ENCODE measurements at regions not wholly inside any gene's neighbourhood (a gene's known extent, or its start where the extent isn't known, plus 50 kb on each side); places are given as distances from the start of the nearest gene placed in this dataset.

DNA sequence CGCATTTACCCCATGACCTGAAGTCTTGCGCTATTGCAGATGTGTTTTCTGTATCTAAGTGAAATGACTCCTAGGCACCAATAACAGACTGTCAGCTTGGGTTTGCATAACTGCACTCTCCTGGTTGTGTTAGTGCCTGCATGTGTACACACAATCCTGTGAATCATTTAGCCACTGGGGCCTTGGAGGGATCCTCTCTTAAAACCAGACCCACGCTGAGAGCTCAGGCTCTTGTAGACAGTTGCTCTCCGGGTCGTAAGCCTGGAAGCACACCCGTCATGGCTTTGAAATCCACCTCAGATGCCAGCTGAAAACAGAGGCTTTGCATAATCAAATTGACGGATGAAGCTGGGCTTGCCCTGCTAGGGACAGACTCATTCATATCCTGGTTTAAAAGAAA lies 79.2 kb upstream of the RBM19 start:
- DNase-seq (ENCODE audit: low read depth in 1 of 2, low spot score in 1 of 2), result no peak
- TF ChIP-seq, protein P1, sequence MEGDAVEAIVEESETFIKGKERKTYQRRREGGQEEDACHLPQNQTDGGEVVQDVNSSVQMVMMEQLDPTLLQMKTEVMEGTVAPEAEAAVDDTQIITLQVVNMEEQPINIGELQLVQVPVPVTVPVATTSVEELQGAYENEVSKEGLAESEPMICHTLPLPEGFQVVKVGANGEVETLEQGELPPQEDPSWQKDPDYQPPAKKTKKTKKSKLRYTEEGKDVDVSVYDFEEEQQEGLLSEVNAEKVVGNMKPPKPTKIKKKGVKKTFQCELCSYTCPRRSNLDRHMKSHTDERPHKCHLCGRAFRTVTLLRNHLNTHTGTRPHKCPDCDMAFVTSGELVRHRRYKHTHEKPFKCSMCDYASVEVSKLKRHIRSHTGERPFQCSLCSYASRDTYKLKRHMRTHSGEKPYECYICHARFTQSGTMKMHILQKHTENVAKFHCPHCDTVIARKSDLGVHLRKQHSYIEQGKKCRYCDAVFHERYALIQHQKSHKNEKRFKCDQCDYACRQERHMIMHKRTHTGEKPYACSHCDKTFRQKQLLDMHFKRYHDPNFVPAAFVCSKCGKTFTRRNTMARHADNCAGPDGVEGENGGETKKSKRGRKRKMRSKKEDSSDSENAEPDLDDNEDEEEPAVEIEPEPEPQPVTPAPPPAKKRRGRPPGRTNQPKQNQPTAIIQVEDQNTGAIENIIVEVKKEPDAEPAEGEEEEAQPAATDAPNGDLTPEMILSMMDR (IDR thresholded peaks at IDR 0.05; ENCODE audit: low read depth, low read length), result no peak

DNA sequence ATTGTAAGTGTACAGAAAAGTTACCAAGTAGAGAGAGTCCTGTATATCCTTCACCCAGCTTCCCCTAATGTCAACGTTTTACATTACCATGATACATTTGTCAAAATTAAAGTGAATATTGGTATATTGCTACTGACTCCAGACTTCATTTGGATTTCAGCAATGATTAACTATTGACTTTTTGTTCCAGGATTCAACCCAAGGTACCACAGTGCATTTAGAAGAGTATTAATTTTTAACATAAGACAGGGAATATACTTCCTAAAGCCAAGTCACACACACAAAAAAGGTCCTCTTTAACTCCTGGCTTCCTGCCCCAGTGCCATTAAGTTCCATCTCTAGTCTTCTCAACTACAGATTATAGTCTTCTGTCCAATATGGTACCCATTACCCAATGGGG lies 75.5 kb upstream of the RBM19 start:
- no peaks in the 10 kb centered on the region for H3K27me3 ChIP-seq
- no peaks in the 10 kb centered on the region for H3K4me1 ChIP-seq (ENCODE audit: low read depth)
- H3K4me3 ChIP-seq, result no peak overlapping the region
- no peak for DNase-seq (ENCODE audit: low read depth in 1 of 2, low spot score in 1 of 2)
- TF ChIP-seq, protein P1 (IDR thresholded peaks at IDR 0.05; ENCODE audit: low read depth, low read length), result no peak
- no peaks in the 10 kb centered on the region for H3K9me3 ChIP-seq (ENCODE audit: low read depth)
- H3K27ac ChIP-seq, result no peak overlapping the region
- no peaks in the 10 kb centered on the region for H3K36me3 ChIP-seq

More for the DNA sequence above, 79.2 kb upstream of the RBM19 start:
- Histone ChIP-seq H3K36me3 (no peaks in the 10 kb centered on the region), H3K4me1 (ENCODE audit: low read depth) (no peaks in the 10 kb centered on the region), H3K27ac (no peak overlapping the region), H3K9me3 (ENCODE audit: low read depth) (no peaks in the 10 kb centered on the region), H3K4me3 (no peak overlapping the region), H3K27me3 (no peaks in the 10 kb centered on the region)

DNA sequence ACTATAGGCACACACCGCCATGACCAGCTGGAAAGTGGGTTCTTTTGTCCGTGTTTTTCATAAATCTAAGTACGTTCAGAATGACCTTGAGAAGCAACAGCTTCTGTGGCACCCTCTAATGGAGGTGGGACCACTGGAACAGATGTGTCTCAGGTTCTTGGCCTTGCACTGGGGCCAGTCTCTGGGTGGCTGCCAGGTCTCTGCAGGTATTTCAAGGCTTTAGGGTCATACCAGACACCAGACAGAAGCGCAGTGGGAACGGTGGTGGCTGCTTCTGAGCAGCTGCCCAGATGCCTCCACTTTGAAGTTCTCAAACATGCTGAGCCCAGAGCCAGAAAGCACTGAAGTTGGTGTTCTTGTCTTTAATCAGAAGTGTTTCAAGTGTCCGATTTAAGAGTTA lies 75.0 kb upstream of the RBM19 start:
- TF ChIP-seq, protein P1 (IDR thresholded peaks at IDR 0.05; ENCODE audit: low read depth, low read length), result no peak
- H3K27me3 ChIP-seq, result no peaks in the 10 kb centered on the region
- H3K36me3 ChIP-seq, result no peaks in the 10 kb centered on the region
- H3K27ac ChIP-seq, result no peak overlapping the region
- no peak for DNase-seq (ENCODE audit: low read depth in 1 of 2, low spot score in 1 of 2)
- no peak overlapping the region for H3K4me3 ChIP-seq
- no peaks in the 10 kb centered on the region for H3K9me3 ChIP-seq (ENCODE audit: low read depth)
- no peaks in the 10 kb centered on the region for H3K4me1 ChIP-seq (ENCODE audit: low read depth)

DNA sequence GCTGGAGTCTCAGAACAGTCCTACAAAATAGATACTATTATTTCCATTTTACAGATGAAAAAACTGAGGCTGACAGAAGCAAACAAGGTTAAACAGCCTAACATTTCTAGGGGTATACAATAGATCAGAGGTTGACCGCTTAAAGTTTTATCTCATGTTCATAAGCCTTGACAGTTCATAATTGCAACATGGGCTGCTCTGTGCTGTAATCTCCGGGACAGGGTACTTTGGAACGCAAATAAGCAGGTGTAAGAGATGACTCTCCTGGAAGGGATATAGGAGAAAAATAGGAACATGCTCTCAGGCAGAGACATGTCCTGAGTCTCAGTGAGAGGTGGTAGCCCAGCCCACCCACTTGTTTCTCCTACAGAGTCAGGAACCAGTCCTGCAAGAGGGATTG lies 72.8 kb upstream of the RBM19 start:
- TF ChIP-seq, protein P1 (IDR thresholded peaks at IDR 0.05; ENCODE audit: low read depth, low read length), result no peak
- no peaks in the 10 kb centered on the region for H3K27me3 ChIP-seq
- H3K27ac ChIP-seq, result no peak overlapping the region

DNA sequence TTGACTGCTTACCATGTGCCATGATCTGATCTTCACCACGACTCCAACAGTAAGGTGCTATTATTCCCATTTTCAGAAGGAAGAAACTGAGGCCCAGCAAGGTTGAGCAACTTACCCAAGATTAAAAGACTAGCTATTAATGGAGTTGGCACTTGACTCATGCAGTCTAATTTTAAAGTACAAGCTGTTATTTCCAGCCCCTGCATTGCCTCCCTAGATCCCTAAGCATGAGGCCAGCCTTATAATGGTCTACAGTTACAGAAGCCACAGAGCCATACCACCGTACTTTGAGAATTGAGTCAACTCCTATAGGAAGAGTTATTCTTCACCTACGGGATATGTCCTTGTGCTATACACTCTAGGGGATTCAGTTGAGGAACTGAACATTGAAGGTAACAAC lies 66.7 kb upstream of the RBM19 start:
- Histone ChIP-seq H3K27me3 (no peaks in the 10 kb centered on the region), H3K4me1 (ENCODE audit: low read depth) (no peaks in the 10 kb centered on the region), H3K27ac (no peak overlapping the region), H3K4me3 (no peak overlapping the region), H3K36me3 (no peaks in the 10 kb centered on the region), H3K9me3 (ENCODE audit: low read depth) (no peaks in the 10 kb centered on the region)
- no peak for DNase-seq (ENCODE audit: low read depth in 1 of 2, low spot score in 1 of 2)
- TF ChIP-seq, protein P1 (IDR thresholded peaks at IDR 0.05; ENCODE audit: low read depth, low read length), result no peak

More for the DNA sequence above, 72.8 kb upstream of the RBM19 start:
- H3K4me1 ChIP-seq (ENCODE audit: low read depth), result no peaks in the 10 kb centered on the region
- H3K36me3 ChIP-seq, result no peaks in the 10 kb centered on the region
- no peak for DNase-seq (ENCODE audit: low read depth in 1 of 2, low spot score in 1 of 2)
- H3K9me3 ChIP-seq (ENCODE audit: low read depth), result no peaks in the 10 kb centered on the region
- H3K4me3 ChIP-seq, result no peak overlapping the region

DNA sequence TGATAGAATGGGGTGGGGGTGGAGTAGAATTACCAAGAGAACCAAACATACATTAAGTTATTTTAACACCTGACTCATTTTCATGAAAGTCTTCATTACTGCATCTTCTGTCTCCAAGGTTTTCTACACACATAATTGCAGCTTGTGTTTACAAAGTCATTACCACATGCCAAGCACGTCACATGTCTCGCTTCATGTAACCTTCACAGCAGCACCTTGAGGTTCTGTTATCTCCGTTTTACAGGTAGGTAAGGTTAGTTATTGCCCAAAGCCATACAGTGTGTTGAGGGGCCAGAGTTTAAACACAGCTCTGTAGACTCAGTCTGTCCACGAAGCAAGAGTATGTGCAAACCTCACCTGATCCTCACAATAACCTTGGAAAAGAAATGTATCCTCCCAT lies 64.3 kb upstream of the RBM19 start:
- no peak for DNase-seq (ENCODE audit: low read depth in 1 of 2, low spot score in 1 of 2)
- no peaks in the 10 kb centered on the region for H3K27me3 ChIP-seq
- H3K4me3 ChIP-seq, result no peak overlapping the region
- peaks cover 8% of the 10 kb centered on the region for H3K4me1 ChIP-seq (ENCODE audit: low read depth)
- H3K9me3 ChIP-seq (ENCODE audit: low read depth), result no peaks in the 10 kb centered on the region
- H3K27ac ChIP-seq, result no peak overlapping the region
- TF ChIP-seq, protein P1 (IDR thresholded peaks at IDR 0.05; ENCODE audit: low read depth, low read length), result no peak
- H3K36me3 ChIP-seq, result no peaks in the 10 kb centered on the region
